KMS-11 (cell line): ENCODE measurements at regions not wholly inside any gene's neighbourhood (a gene's known extent, or its start where the extent isn't known, plus 50 kb on each side); places are given as distances from the start of the nearest gene placed in this dataset.

Experiments
- H2AFZ ChIP-seq: fragments of 200-600 bp; sonication (generic); 2 replicates; pipeline ENCODE4 v1.6.1; 2016; ENCODE audit warnings: antibody characterized with exemption, mixed run types, low read depth
- H3K27ac ChIP-seq: fragments of 200-600 bp; sonication (generic); 2 replicates; pipeline ENCODE4 v1.6.1; 2016; ENCODE audit warnings: mild to moderate bottlenecking, mixed run types
- H3K27me3 ChIP-seq: fragments of 200-600 bp; sonication (generic); 2 replicates; pipeline ENCODE4 v1.6.1; 2017; ENCODE audit warnings: mild to moderate bottlenecking, low read depth, mixed run types, moderate library complexity; ENCODE audit not compliant: insufficient read depth
- H3K36me3 ChIP-seq: fragments of 200-600 bp; sonication (generic); 2 replicates; pipeline ENCODE4 v1.6.1; 2017; ENCODE audit warnings: mild to moderate bottlenecking, mixed run types; ENCODE audit not compliant: insufficient read depth
- H3K4me1 ChIP-seq: fragments of 200-600 bp; sonication (generic); 2 replicates; pipeline ENCODE4 v1.6.1; 2016; ENCODE audit warnings: mild to moderate bottlenecking, low read depth, mixed run types; ENCODE audit not compliant: poor library complexity, severe bottlenecking
- H3K4me2 ChIP-seq: fragments of 200-600 bp; sonication (generic); 2 replicates; pipeline ENCODE4 v1.7.0; 2016; ENCODE audit warnings: mild to moderate bottlenecking, mixed run types
- H3K4me3 ChIP-seq: fragments of 200-600 bp; sonication (generic); IDR thresholded peaks from 2 replicates; pipeline ENCODE4 v1.6.1; 2017; ENCODE audit warnings: low read depth, low read length, mixed read lengths; ENCODE audit not compliant: insufficient read depth
- H3K79me2 ChIP-seq: fragments of 200-600 bp; sonication (generic); 2 replicates; pipeline ENCODE4 v1.6.1; 2016; ENCODE audit warnings: low read depth, mixed run types; ENCODE audit not compliant: insufficient read depth
- H3K9ac ChIP-seq: fragments of 200-600 bp; sonication (generic); 2 replicates; pipeline ENCODE4 v1.6.1; 2016; ENCODE audit warnings: mild to moderate bottlenecking, mixed run types
- H4K20me1 ChIP-seq: fragments of 200-600 bp; sonication (generic); 2 replicates; pipeline ENCODE4 v1.6.1; 2016; ENCODE audit warnings: mild to moderate bottlenecking, mixed run types; ENCODE audit not compliant: insufficient read depth
- TF ChIP-seq, protein P1 (sequence below): fragments of 200-600 bp; sonication (generic); conservative IDR thresholded peaks from 2 replicates; pipeline ENCODE4 v1.6.1; 2017; ENCODE audit warnings: low read depth, mild to moderate bottlenecking, antibody characterized with exemption, low read length, moderate library complexity, mixed read lengths

DNA sequence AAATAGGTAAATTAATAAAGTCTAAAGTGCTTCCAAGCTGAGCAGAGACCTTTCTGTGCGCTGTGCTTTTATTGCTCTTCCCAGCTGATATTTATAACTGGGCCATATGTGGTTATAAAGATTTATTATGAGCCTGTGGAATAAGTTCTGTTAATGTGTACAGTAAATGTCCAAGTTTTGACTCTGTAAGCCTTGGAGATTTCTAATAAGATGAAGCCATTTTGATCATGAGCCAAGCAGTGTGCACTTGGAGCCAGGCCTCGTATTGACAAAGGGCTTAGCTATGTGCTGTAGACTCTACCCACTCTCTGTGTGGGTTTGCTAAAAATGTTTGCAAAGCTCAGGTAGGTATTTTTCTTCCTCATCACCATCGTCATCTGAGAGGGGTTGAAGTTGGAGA lies 361.1 kb downstream of the FOXA2 start:
- no peak overlapping the region for H3K27ac ChIP-seq
- H3K4me1 ChIP-seq, result no peaks in the 10 kb centered on the region
- H3K4me2 ChIP-seq, result no peak overlapping the region
- no peaks in the 10 kb centered on the region for H3K27me3 ChIP-seq
- TF ChIP-seq, protein P1, sequence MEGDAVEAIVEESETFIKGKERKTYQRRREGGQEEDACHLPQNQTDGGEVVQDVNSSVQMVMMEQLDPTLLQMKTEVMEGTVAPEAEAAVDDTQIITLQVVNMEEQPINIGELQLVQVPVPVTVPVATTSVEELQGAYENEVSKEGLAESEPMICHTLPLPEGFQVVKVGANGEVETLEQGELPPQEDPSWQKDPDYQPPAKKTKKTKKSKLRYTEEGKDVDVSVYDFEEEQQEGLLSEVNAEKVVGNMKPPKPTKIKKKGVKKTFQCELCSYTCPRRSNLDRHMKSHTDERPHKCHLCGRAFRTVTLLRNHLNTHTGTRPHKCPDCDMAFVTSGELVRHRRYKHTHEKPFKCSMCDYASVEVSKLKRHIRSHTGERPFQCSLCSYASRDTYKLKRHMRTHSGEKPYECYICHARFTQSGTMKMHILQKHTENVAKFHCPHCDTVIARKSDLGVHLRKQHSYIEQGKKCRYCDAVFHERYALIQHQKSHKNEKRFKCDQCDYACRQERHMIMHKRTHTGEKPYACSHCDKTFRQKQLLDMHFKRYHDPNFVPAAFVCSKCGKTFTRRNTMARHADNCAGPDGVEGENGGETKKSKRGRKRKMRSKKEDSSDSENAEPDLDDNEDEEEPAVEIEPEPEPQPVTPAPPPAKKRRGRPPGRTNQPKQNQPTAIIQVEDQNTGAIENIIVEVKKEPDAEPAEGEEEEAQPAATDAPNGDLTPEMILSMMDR, result no peak
- H4K20me1 ChIP-seq, result no peaks in the 10 kb centered on the region
- no peak overlapping the region for H3K4me3 ChIP-seq
- H3K79me2 ChIP-seq, result no peaks in the 10 kb centered on the region
- H3K36me3 ChIP-seq, result no peaks in the 10 kb centered on the region
- no peak overlapping the region for H2AFZ ChIP-seq
- H3K9ac ChIP-seq, result no peak overlapping the region

DNA sequence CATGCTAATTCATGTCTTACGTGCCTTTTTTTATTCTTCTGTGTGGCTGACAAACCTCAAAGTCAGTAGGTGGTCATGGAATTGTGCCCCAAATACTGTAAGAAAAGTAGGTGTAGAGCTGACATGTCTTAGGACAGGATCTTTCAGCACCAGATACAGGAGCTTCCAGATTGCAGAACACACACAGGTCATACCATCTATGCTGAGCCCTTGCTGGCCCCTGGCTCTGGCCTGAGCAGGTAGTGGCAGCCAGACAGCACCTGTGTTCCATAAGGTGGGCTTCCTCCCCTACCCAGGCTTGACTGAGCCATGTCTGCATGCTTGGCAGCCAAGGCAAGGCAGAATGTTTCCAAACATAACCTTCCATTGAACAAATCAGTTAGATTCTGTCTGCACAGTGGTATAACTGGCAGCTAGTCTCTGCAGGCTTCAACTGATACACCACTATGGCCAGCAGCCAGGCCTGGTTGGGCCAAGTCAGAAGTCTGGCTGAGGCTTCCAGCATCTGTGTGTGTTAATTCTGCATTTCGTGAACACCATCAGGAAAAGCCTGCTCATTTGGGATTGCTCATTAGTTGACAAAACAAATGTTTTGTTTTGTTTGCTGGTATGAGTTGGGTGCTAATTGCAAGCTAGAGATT lies 366.5 kb downstream of the FOXA2 start:
- Histone ChIP-seq H3K4me1 (peaks cover 12% of the 10 kb centered on the region), H3K36me3 (no peaks in the 10 kb centered on the region), H3K9ac (no peak overlapping the region), H3K27ac (no peak overlapping the region), H3K4me3 (no peak overlapping the region), H2AFZ (no peak overlapping the region), H3K4me2 (no peak overlapping the region), H4K20me1 (no peaks in the 10 kb centered on the region), H3K79me2 (no peaks in the 10 kb centered on the region), H3K27me3 (no peaks in the 10 kb centered on the region)
- TF ChIP-seq, protein P1, result no peak

DNA sequence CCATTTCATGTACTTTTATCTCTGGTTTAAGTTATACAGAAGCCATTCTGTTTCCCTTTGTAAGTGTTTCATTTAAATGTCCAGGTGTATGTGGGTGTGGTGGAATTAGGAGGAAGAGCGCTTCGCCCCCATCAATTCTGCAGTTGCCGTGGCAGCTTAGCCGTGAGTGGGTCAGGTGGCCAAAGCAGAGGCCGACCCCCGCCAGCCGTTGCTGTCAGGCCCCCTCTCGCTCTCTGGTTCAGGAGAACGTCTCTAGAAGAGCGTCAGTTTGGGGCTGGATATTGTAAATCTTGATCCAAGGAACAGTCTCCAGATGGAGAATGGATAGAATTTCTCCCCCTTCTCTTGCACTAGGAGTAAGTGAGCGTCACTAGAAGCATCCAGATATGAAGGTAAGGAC lies 367.4 kb downstream of the FOXA2 start:
- H3K4me3 ChIP-seq, result no peak overlapping the region
- H3K9ac ChIP-seq, result no peak overlapping the region
- no peaks in the 10 kb centered on the region for H3K27me3 ChIP-seq
- H3K4me1 ChIP-seq, result peaks cover 12% of the 10 kb centered on the region
- no peaks in the 10 kb centered on the region for H4K20me1 ChIP-seq
- H3K4me2 ChIP-seq, result no peak overlapping the region
- H3K27ac ChIP-seq, result no peak overlapping the region
- no peaks in the 10 kb centered on the region for H3K36me3 ChIP-seq
- no peak overlapping the region for H2AFZ ChIP-seq
- TF ChIP-seq, protein P1, result no peak
- no peaks in the 10 kb centered on the region for H3K79me2 ChIP-seq

DNA sequence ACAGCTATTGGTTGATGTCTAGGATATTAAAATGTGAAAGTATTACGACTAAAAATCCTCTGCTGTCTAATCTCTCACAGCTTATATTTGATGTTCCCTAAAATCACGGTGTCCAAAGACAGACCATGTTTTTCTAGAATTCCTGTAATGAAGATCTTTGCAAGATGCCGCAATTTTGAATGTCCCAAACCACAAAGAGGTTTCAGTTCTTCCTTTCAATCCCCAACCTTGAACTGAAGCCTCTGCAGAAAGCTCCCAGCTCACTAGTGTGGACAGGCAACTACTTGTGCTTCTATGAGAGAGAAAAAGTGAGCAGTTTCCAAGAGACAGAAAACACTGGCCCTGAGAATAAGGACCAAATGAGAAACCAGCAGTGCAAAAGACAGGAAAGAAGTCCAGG lies 370.1 kb downstream of the FOXA2 start:
- H3K36me3 ChIP-seq, result no peaks in the 10 kb centered on the region
- H4K20me1 ChIP-seq, result no peaks in the 10 kb centered on the region
- peaks cover 12% of the 10 kb centered on the region for H3K4me1 ChIP-seq
- H3K79me2 ChIP-seq, result no peaks in the 10 kb centered on the region
- H3K27me3 ChIP-seq, result no peaks in the 10 kb centered on the region
- H3K4me2 ChIP-seq, result no peak overlapping the region; the same call in 1 of the 2 replicates
- no peak overlapping the region for H3K4me3 ChIP-seq
- H3K27ac ChIP-seq, result no peak overlapping the region
- no peak overlapping the region for H2AFZ ChIP-seq
- TF ChIP-seq, protein P1, result no peak
- H3K9ac ChIP-seq, result no peak overlapping the region
